Heart left ventricle (tissue), 13 donors: ENCODE measurements at regions not wholly inside any gene's neighbourhood (a gene's known extent, or its start where the extent isn't known, plus 50 kb on each side); places are given as distances from the start of the nearest gene placed in this dataset.

Source experiments
- CTCF ChIP-seq, 12 donors: fragments of 200-600 bp; sonication (generic) in 4 of 12; IDR thresholded peaks; one replicate each; pipeline versions ENCODE4 v1.5.0 to v1.8.0; 2018 to 2022; ENCODE audit warnings: antibody characterized with exemption in 12 of 12, mild to moderate bottlenecking in 5 of 12
- POLR2A ChIP-seq, 2 donors: fragments of 450-650 bp; IDR thresholded peaks; one replicate each; pipeline ENCODE4 v1.6.1; 2017; ENCODE audit warnings: antibody characterized with exemption in 2 of 2, mild to moderate bottlenecking in 2 of 2, moderate library complexity in 2 of 2
- donor health status: ischemic (EF 13 %, LVEDD 7.1; RV severe dilation, severe dysfunction).
- donor health status: DM: no; HTN: yes; CAD: no.
- donor health status: DM: no; HTN: no; CAD: no.
- donor health status: ischemic (EF 25% LVEDD 6.9; RV normal size, moderate dysfunction).
- donor health status: ischemic (EF 25% LVEDD 5.7; RV mildly dilated, moderate dysfunction).
- donor health status: ischemic (EF 35%, LVEDD 5.7; RV mildly dilated, moderate dysfunction).
- donor health status: nonischemic (EF 11% LVEDD 7.7; RV severe dilation, severe dysfunction).
- donor health status: DM: yes; HTN: yes; CAD: no.
- donor health status: PGD.
- donor health status: ischemic (EF 29% LVEDD 5.4; RV normal size, mild dysfunction).
- donor health status: nonischemic (EF 23%, LVEDD 6.1; RV moderate dilation, normal function).

- TF ChIP-seq CTCF (IDR thresholded peaks at IDR 0.05) (peak in 8 of 12 donors; percentile 20 to 53 (median 30)), POLR2A (IDR thresholded peaks at IDR 0.05) (no peak)
Measured at GRCh38 chr12:87274594-87275245, 754.5 kb downstream of the C12orf50 start.
